ENCODE measurements at regions not wholly inside any gene's neighbourhood (a gene's known extent, or its start where the extent isn't known, plus 50 kb on each side); places are given as distances from the start of the nearest gene placed in this dataset.
"Not testable (repeated sequence)": the region's sequence is repeated elsewhere in the genome, so short reads cannot be mapped to it uniquely, and the experiment has no call there.

GRCh38 chr5:40227366-40227765 is 452.3 kb upstream of the PTGER4 start:
- in situ Hi-C loops (cut with MboI; ENCODE audit: low sequenced_read_pairs), result no loop called here

GRCh38 chr5:40226906-40227305 is 452.8 kb upstream of the PTGER4 start:
- in situ Hi-C loops (cut with MboI; ENCODE audit: low sequenced_read_pairs), result no loop called here

- in situ Hi-C loops (cut with MboI; ENCODE audit: low sequenced_read_pairs), result not testable (repeated sequence)
These were observed 454.6 kb upstream of the PTGER4 start for GRCh38 chr5:40225147-40225546.

- in situ Hi-C loops (cut with MboI; ENCODE audit: low sequenced_read_pairs), result no loop called here
These were observed 455.3 kb upstream of the PTGER4 start for GRCh38 chr5:40224421-40224820.

- in situ Hi-C loops (cut with MboI; ENCODE audit: low sequenced_read_pairs), result no loop called here
These were observed 455.8 kb upstream of the PTGER4 start for GRCh38 chr5:40223884-40224402.

GRCh38 chr5:40221796-40222195 is 457.9 kb upstream of the PTGER4 start:
- in situ Hi-C loops (cut with MboI; ENCODE audit: low sequenced_read_pairs), result no loop called here

GRCh38 chr5:40221255-40221654 is 458.5 kb upstream of the PTGER4 start:
- in situ Hi-C loops (cut with MboI; ENCODE audit: low sequenced_read_pairs), result no loop called here

- in situ Hi-C loops (cut with MboI; ENCODE audit: low sequenced_read_pairs), result no loop called here
These were observed 459.5 kb upstream of the PTGER4 start for GRCh38 chr5:40220260-40220659.

- in situ Hi-C loops (cut with MboI; ENCODE audit: low sequenced_read_pairs), result no loop called here
These were observed 462.2 kb upstream of the PTGER4 start for GRCh38 chr5:40217553-40217952.

- in situ Hi-C loops (cut with MboI; ENCODE audit: low sequenced_read_pairs), result no loop called here
These were observed 469.0 kb upstream of the PTGER4 start for GRCh38 chr5:40210694-40211093.

- in situ Hi-C loops (cut with MboI; ENCODE audit: low sequenced_read_pairs), result no loop called here
These were observed 473.7 kb upstream of the PTGER4 start for GRCh38 chr5:40206030-40206429.

GRCh38 chr5:40204144-40204543 is 475.6 kb upstream of the PTGER4 start:
- in situ Hi-C loops (cut with MboI; ENCODE audit: low sequenced_read_pairs), result no loop called here

- in situ Hi-C loops (cut with MboI; ENCODE audit: low sequenced_read_pairs), result no loop called here
These were observed 476.8 kb upstream of the PTGER4 start for GRCh38 chr5:40202814-40203440.

GRCh38 chr5:40198736-40199135 is 481.0 kb upstream of the PTGER4 start:
- in situ Hi-C loops (cut with MboI; ENCODE audit: low sequenced_read_pairs), result no loop called here

GRCh38 chr5:40195574-40195973 is 484.1 kb upstream of the PTGER4 start:
- in situ Hi-C loops (cut with MboI; ENCODE audit: low sequenced_read_pairs), result not testable (repeated sequence)

GRCh38 chr5:40191150-40191549 is 488.6 kb upstream of the PTGER4 start:
- in situ Hi-C loops (cut with MboI; ENCODE audit: low sequenced_read_pairs), result no loop called here

- in situ Hi-C loops (cut with MboI; ENCODE audit: low sequenced_read_pairs), result no loop called here
These were observed 507.0 kb upstream of the PTGER4 start for GRCh38 chr5:40172721-40173120.

- in situ Hi-C loops (cut with MboI; ENCODE audit: low sequenced_read_pairs), result no loop called here
These were observed 507.7 kb upstream of the PTGER4 start for GRCh38 chr5:40171971-40172370.

- in situ Hi-C loops (cut with MboI; ENCODE audit: low sequenced_read_pairs), result no loop called here
These were observed 512.4 kb upstream of the PTGER4 start for GRCh38 chr5:40167283-40167682.

GRCh38 chr5:40166802-40167201 is 512.9 kb upstream of the PTGER4 start:
- in situ Hi-C loops (cut with MboI; ENCODE audit: low sequenced_read_pairs), result no loop called here

- in situ Hi-C loops (cut with MboI; ENCODE audit: low sequenced_read_pairs), result no loop called here
These were observed 513.7 kb upstream of the PTGER4 start for GRCh38 chr5:40165789-40166728.

All from hTERT RPE-1 (cell line).